Mesothelial cell of epicardium (in vitro differentiated cells): ENCODE measurements at regions not wholly inside any gene's neighbourhood (a gene's known extent, or its start where the extent isn't known, plus 50 kb on each side); places are given as distances from the start of the nearest gene placed in this dataset.

Source experiments
- DNase-seq, 2 experiments: peaks; one replicate each; pipeline ENCODE4 v3.0.0; 2021; ENCODE audit warnings: low spot score in 2 of 2; ENCODE audit not compliant: unreplicated experiment in 2 of 2
- H3K27ac Mint-ChIP-seq: 2 replicates; pipeline ENCODE4 v1.8.0; 2021; ENCODE audit warnings: mixed read lengths
- H3K27me3 Mint-ChIP-seq: 2 replicates; pipeline ENCODE4 v1.8.0; 2021; ENCODE audit warnings: low read depth, mixed read lengths
- H3K36me3 Mint-ChIP-seq: 2 replicates; pipeline ENCODE4 v1.8.0; 2021; ENCODE audit warnings: mixed read lengths
- H3K4me1 Mint-ChIP-seq: 2 replicates; pipeline ENCODE4 v1.8.0; 2021; ENCODE audit warnings: mixed read lengths
- H3K4me3 Mint-ChIP-seq: 2 replicates; pipeline ENCODE4 v1.8.0; 2021; ENCODE audit warnings: mild to moderate bottlenecking, moderate library complexity, mixed read lengths
- H3K9me3 Mint-ChIP-seq: 2 replicates; pipeline ENCODE4 v1.8.0; 2021; ENCODE audit warnings: mixed read lengths
- CTCF ChIP-seq: fragments of 200-600 bp; sonication (generic); IDR thresholded peaks from one replicate; pipeline ENCODE4 v1.5.0; 2021; ENCODE audit warnings: antibody characterized with exemption; ENCODE audit not compliant: unreplicated experiment

GRCh38 chr20:19913927-19914614 is 103.1 kb upstream of the NAA20 start:
- H3K27me3 Mint-ChIP-seq: no peaks in the 10 kb centered on the region
- no peak for DNase-seq

GRCh38 chr20:19915111-19915798 is 101.9 kb upstream of the NAA20 start:
- Mint-ChIP-seq H3K27ac (peak overlapping the region; percentile 52), H3K36me3 (peaks cover 8% of the 10 kb centered on the region), H3K4me1 (peaks cover 6% of the 10 kb centered on the region), H3K27me3 (no peaks in the 10 kb centered on the region), H3K4me3 (no peak overlapping the region), H3K9me3 (no peaks in the 10 kb centered on the region)
- DNase-seq: no peak
- no peak for TF ChIP-seq CTCF

More at GRCh38 chr20:19913927-19914614, 103.1 kb upstream of the NAA20 start:
- Mint-ChIP-seq H3K9me3 (no peaks in the 10 kb centered on the region), H3K4me1 (peaks cover 6% of the 10 kb centered on the region), H3K36me3 (peaks cover 12% of the 10 kb centered on the region), H3K27ac (no peak overlapping the region), H3K4me3 (no peak overlapping the region)
- TF ChIP-seq CTCF: no peak

GRCh38 chr20:19916531-19917485 is 100.4 kb upstream of the NAA20 start:
- Mint-ChIP-seq H3K4me3 (no peak overlapping the region), H3K9me3 (no peaks in the 10 kb centered on the region), H3K36me3 (peaks cover 14% of the 10 kb centered on the region), H3K27ac (no peak overlapping the region), H3K27me3 (no peaks in the 10 kb centered on the region), H3K4me1 (peaks cover 6% of the 10 kb centered on the region)
- TF ChIP-seq CTCF: no peak
- DNase-seq: no peak

GRCh38 chr20:19918965-19919329 is 98.2 kb upstream of the NAA20 start:
- H3K4me3 Mint-ChIP-seq: no peak overlapping the region
- no peaks in the 10 kb centered on the region for H3K27me3 Mint-ChIP-seq
- TF ChIP-seq CTCF: no peak
- H3K36me3 Mint-ChIP-seq: peaks cover 8% of the 10 kb centered on the region
- H3K27ac Mint-ChIP-seq: no peak overlapping the region
- no peak for DNase-seq
- H3K4me1 Mint-ChIP-seq: peaks cover 10% of the 10 kb centered on the region
- no peaks in the 10 kb centered on the region for H3K9me3 Mint-ChIP-seq

GRCh38 chr20:19920381-19921138 is 96.6 kb upstream of the NAA20 start:
- H3K36me3 Mint-ChIP-seq: peaks cover 7% of the 10 kb centered on the region
- TF ChIP-seq CTCF: no peak
- no peaks in the 10 kb centered on the region for H3K27me3 Mint-ChIP-seq

More at GRCh38 chr20:19920381-19921138, 96.6 kb upstream of the NAA20 start:
- H3K9me3 Mint-ChIP-seq: no peaks in the 10 kb centered on the region
- H3K27ac Mint-ChIP-seq: no peak overlapping the region
- peaks cover 4% of the 10 kb centered on the region for H3K4me1 Mint-ChIP-seq
- DNase-seq: no peak
- no peak overlapping the region for H3K4me3 Mint-ChIP-seq
